ENCODE measurements at regions not wholly inside any gene's neighbourhood (a gene's known extent, or its start where the extent isn't known, plus 50 kb on each side); places are given as distances from the start of the nearest gene placed in this dataset.
A peak's percentile ranks its signal among the peaks of the same experiment; 100 is the strongest.

DNA sequence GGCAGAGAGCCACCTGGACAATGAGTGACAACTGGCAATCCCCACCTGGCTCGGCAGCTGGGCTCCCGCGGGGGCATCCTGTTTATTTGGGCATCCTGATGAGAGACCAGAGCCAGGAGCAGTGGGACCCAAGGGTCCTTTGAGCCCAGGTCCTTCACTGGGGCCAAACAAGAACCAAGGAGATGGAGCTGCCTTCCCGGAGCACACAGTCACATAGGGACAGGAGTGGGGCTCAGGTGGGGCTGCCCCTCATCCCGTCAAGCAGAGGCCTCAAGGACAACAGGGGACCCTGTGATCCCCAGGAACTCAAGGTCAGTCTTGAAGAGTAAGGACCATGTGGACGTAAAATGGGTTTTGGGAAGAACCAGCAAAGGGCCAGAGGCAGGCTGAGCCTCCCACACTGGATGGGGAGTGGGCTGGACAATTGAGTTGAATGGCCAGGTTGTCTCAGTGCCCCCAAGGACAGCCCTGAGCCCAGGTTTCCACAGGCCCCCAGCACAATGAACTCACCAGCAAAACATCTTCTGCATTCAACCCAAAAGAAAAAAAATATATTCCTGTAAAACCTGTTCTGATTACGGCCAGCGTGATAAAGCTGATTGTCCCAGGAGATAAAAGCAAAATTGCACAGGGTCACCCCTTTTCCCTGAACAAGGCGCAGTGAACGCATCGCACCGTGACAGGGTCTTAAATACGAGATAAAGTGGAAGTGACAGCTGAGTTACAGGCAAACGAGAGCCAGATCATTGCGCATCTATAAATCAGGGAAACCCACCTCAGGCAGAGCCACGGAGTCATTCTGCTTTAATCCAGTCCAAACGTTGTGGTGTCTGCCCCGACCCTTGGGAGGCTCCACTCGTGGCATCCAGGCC lies 86.2 kb downstream of the ANKRD60 start:
- FAIRE-seq, result no peak
- Histone ChIP-seq H3K27me3 (ENCODE audit: control insufficient read depth, insufficient read depth, low read length) (no peaks in the 10 kb centered on the region), H3K36me3 (ENCODE audit: control insufficient read depth in 2 of 3, insufficient read depth in 3 of 3, low read length in 3 of 3) (no peaks in the 10 kb centered on the region), H3K9ac (ENCODE audit: low read length in 3 of 3) (no peak overlapping the region), H3K4me1 (ENCODE audit: control insufficient read depth in 2 of 3, insufficient read depth in 2 of 3, low read depth in 1 of 3, low read length in 3 of 3) (no peaks in the 10 kb centered on the region), H3K27ac (ENCODE audit: low read depth in 2 of 2, low read length in 2 of 2) (no peak overlapping the region), H3K9me3 (ENCODE audit: control insufficient read depth in 2 of 3, insufficient read depth in 1 of 3, low read length in 3 of 3) (no peaks in the 10 kb centered on the region), H3K4me3 (ENCODE audit: low read length in 3 of 3) (no peak overlapping the region)
- intact Hi-C loops (cut with DNase I), result no loop called here
- DNase-seq, result peak in 1 of 5 donors; percentile 13
- TF ChIP-seq, protein P1, sequence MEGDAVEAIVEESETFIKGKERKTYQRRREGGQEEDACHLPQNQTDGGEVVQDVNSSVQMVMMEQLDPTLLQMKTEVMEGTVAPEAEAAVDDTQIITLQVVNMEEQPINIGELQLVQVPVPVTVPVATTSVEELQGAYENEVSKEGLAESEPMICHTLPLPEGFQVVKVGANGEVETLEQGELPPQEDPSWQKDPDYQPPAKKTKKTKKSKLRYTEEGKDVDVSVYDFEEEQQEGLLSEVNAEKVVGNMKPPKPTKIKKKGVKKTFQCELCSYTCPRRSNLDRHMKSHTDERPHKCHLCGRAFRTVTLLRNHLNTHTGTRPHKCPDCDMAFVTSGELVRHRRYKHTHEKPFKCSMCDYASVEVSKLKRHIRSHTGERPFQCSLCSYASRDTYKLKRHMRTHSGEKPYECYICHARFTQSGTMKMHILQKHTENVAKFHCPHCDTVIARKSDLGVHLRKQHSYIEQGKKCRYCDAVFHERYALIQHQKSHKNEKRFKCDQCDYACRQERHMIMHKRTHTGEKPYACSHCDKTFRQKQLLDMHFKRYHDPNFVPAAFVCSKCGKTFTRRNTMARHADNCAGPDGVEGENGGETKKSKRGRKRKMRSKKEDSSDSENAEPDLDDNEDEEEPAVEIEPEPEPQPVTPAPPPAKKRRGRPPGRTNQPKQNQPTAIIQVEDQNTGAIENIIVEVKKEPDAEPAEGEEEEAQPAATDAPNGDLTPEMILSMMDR (IDR thresholded peaks at IDR 0.05; ENCODE audit: borderline replicate concordance, extremely low read depth, insufficient read depth), result no peak

- no peak for DNase-seq
- intact Hi-C loops (cut with DNase I), result no loop called here
- FAIRE-seq, result no peak
- no peaks in the 10 kb centered on the region for H3K27me3 ChIP-seq (ENCODE audit: control insufficient read depth, insufficient read depth, low read length)
- no peak overlapping the region for H3K27ac ChIP-seq (ENCODE audit: low read depth in 2 of 2, low read length in 2 of 2)
- H3K4me1 ChIP-seq (ENCODE audit: control insufficient read depth in 2 of 3, insufficient read depth in 2 of 3, low read depth in 1 of 3, low read length in 3 of 3), result no peaks in the 10 kb centered on the region
- H3K9ac ChIP-seq (ENCODE audit: low read length in 3 of 3), result no peak overlapping the region
- H3K9me3 ChIP-seq (ENCODE audit: control insufficient read depth in 2 of 3, insufficient read depth in 1 of 3, low read length in 3 of 3), result no peaks in the 10 kb centered on the region
- no peak overlapping the region for H3K4me3 ChIP-seq (ENCODE audit: low read length in 3 of 3)
- TF ChIP-seq, protein P1 (IDR thresholded peaks at IDR 0.05; ENCODE audit: borderline replicate concordance, extremely low read depth, insufficient read depth), result no peak
- no peaks in the 10 kb centered on the region for H3K36me3 ChIP-seq (ENCODE audit: control insufficient read depth in 2 of 3, insufficient read depth in 3 of 3, low read length in 3 of 3)
Observed at GRCh38 chr20:58141496-58141895, 87.0 kb downstream of the ANKRD60 start.

GRCh38 chr20:58140787-58141425 lies 87.5 kb downstream of the ANKRD60 start:
- intact Hi-C loops (cut with DNase I), result no loop called here
- Histone ChIP-seq H3K9me3 (ENCODE audit: control insufficient read depth in 2 of 3, insufficient read depth in 1 of 3, low read length in 3 of 3) (no peaks in the 10 kb centered on the region), H3K4me3 (ENCODE audit: low read length in 3 of 3) (no peak overlapping the region), H3K4me1 (ENCODE audit: control insufficient read depth in 2 of 3, insufficient read depth in 2 of 3, low read depth in 1 of 3, low read length in 3 of 3) (no peaks in the 10 kb centered on the region), H3K36me3 (ENCODE audit: control insufficient read depth in 2 of 3, insufficient read depth in 3 of 3, low read length in 3 of 3) (no peaks in the 10 kb centered on the region), H3K27me3 (ENCODE audit: control insufficient read depth, insufficient read depth, low read length) (no peaks in the 10 kb centered on the region), H3K27ac (ENCODE audit: low read depth in 2 of 2, low read length in 2 of 2) (no peak overlapping the region), H3K9ac (ENCODE audit: low read length in 3 of 3) (no peak overlapping the region)
- TF ChIP-seq, protein P1 (IDR thresholded peaks at IDR 0.05; ENCODE audit: borderline replicate concordance, extremely low read depth, insufficient read depth), result no peak
- FAIRE-seq (no peak), DNase-seq (peak in 1 of 5 donors; percentile 7)

Data from kidney (tissue), 13 donors.